ENCODE measurements at regions not wholly inside any gene's neighbourhood (a gene's known extent, or its start where the extent isn't known, plus 50 kb on each side); places are given as distances from the start of the nearest gene placed in this dataset.
"Not testable (repeated sequence)": the region's sequence is repeated elsewhere in the genome, so short reads cannot be mapped to it uniquely, and the experiment has no call there.

DNA sequence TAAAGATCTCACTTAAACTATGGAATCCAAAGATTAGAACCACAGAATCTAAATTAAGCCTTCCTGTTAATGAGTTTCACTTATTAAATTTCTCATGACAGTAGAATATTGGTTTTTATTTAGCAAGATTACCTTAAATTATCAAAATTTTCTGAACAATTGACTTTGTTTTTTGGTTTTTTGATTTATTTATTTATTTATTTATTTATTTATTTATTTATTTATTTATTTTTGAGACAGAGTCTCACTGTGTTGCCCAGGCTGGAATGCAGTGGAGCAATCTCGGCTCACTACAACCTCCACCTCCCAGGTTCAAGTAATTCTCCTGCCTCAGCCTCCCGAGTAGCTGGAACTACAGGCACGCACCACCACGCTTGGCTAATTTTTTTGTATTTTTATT, 538.6 kb downstream of the AMY1C start:
- FAIRE-seq; DNase-seq (ENCODE audit: insufficient read length, low spot score): not testable (repeated sequence)

DNA sequence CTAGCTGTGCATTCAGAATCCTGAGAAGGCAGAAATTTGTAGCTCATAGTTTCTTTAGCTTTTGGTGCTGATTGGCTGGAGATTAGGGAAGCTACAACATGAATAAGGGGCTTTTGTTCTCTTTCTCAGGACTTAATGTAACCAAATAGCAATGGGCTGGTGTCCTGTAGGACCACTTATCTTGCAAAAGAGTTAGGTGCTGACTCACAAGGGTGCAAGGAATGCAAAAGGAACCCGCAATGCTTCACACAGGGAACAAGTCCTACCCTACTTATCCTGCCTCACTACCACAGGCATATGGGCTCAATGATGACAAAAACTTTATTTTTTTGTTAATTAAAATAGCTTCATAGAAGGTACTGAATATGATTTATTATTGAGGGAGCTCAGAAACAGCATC, 541.5 kb downstream of the AMY1C start:
- FAIRE-seq = no peak
- no peak for DNase-seq (ENCODE audit: insufficient read length, low spot score)

GRCh38 chr1:104294259-104294658, 544.6 kb downstream of the AMY1C start:
- no peak for DNase-seq (ENCODE audit: insufficient read length, low spot score)
- no peak for FAIRE-seq

DNA sequence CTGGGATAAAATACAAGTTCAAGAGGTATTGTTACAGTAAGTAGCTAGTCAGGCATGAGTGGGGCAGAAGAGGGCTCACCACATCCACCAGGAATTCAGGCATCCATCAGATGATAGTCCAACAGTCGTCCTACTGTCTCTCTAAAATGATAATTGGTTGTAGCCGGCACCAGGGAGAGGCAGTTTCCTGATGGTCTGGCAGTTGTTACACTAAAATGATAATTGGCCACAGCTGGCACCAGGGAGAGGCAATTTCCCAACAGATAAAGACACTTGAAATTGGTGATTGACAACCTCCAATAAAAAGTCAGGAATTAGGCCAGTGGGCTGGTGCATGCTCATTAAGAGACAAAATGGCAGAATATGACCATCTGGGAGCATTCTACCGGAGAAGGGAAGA, 545.8 kb downstream of the AMY1C start:
- DNase-seq (ENCODE audit: insufficient read length, low spot score) (no peak), FAIRE-seq (no peak)

DNA sequence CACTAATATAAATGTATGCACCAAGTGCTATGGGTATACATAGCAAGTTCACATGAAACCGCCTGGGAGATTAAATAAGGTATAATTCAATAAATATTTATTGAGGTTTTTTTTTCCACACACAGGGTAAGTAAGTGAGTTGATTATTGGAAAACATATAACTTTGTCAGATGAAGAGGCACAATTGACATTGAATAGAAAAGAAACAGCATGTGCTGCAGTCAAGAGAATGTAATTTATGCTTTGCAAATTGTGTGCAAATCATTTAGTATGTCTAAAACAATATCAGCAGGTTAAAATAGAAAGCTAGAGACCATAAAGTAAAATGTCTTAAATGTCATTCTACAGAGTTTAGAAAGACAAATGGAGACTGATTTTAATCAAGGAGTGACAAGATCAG, 560.0 kb downstream of the AMY1C start:
- DNase-seq (ENCODE audit: insufficient read length, low spot score) = no peak
- no peak for FAIRE-seq

GRCh38 chr1:104315823-104316222, 566.1 kb downstream of the AMY1C start:
- FAIRE-seq (no peak), DNase-seq (ENCODE audit: insufficient read length, low spot score) (no peak)

DNA sequence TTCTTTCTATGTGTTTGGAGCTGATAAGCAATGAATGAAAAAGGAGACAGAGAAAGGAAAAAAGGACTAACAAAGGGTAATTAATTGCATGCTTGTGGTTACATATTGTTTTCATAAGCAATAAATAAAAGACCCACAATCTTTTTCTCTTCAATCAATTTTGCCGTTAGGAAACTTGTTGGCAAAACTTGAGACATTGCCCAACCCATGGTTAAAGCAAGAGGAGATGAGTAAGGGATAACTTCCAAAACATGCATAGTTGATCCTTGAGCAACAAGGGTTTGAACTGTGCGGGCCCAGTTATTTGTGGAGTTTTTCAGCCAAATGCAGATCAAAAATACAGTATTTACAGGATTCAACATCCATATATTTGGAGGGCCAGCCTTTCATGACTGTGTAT, 572.4 kb downstream of the AMY1C start:
- FAIRE-seq (no peak), DNase-seq (ENCODE audit: insufficient read length, low spot score) (no peak)

- FAIRE-seq = no peak
These were observed 579.6 kb downstream of the AMY1C start for GRCh38 chr1:104329278-104329677.

GRCh38 chr1:104331763-104332162, 582.1 kb downstream of the AMY1C start:
- DNase-seq (ENCODE audit: insufficient read length, low spot score) (no peak), FAIRE-seq (no peak)

More at GRCh38 chr1:104329278-104329677, 579.6 kb downstream of the AMY1C start:
- DNase-seq (ENCODE audit: insufficient read length, low spot score) = no peak

- FAIRE-seq; DNase-seq (ENCODE audit: insufficient read length, low spot score): not testable (repeated sequence)
These were observed 588.2 kb downstream of the AMY1C start for GRCh38 chr1:104337927-104338326.

DNA sequence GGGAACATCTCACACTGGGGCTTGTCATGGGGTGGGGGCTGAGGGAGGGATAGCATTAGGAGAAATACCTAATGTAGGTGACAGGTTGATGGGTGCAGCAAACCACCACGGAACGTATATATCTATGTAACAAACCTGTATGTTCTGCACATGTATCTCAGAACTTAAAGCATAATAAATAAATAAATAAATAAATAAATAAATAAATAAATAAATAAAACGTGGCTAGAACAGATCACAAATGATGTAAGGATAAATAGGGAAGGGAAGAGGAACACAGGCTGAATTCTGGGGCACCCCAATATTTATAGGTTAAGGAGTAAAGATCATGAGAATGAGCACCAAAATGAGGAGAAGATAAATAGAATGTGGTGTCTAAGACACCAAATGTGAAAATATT, 592.2 kb downstream of the AMY1C start:
- DNase-seq (ENCODE audit: insufficient read length, low spot score) = no peak
- FAIRE-seq = no peak

DNA sequence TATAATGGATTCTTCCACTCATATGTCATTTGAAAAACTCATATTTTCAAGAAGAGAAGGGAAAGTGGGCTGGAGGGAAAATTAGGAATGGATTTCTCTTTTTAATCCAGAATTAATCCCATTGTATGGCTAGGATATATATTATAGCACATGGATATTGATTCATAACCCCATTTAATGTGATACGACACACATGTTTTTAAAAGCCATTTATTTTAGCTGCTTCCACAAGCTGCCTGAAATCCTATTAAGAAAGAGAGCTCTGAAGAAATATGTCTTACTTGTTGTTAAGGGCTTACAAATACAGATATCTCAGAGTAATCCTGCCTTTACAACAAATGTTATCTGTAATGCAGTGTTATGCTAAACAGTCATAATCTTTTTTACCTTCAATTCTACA, 598.6 kb downstream of the AMY1C start:
- no peak for DNase-seq (ENCODE audit: insufficient read length, low spot score)
- FAIRE-seq = no peak

- no peak for FAIRE-seq
These were observed 603.9 kb downstream of the AMY1C start for GRCh38 chr1:104353580-104353979.

DNA sequence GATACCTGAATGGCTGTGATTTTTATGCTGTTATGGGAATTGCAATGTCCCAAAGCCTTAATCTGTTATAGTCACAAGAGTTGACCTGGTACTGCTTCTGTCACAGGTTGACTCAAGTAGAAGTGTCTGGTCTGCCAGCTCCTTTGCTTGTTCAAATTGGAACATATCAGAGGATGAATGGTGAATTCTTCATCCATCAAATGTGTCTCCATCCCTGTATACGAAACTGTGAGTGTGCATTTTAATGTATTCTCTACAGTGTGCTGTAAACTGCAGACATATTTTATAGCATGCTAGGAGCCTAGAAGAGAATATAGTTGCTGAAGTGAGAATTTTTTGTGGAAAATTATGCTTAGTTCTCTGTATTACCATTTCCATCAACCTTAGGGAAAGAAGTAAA, 608.4 kb downstream of the AMY1C start:
- FAIRE-seq = no peak

More at GRCh38 chr1:104353580-104353979, 603.9 kb downstream of the AMY1C start:
- no peak for DNase-seq (ENCODE audit: insufficient read length, low spot score)

DNA sequence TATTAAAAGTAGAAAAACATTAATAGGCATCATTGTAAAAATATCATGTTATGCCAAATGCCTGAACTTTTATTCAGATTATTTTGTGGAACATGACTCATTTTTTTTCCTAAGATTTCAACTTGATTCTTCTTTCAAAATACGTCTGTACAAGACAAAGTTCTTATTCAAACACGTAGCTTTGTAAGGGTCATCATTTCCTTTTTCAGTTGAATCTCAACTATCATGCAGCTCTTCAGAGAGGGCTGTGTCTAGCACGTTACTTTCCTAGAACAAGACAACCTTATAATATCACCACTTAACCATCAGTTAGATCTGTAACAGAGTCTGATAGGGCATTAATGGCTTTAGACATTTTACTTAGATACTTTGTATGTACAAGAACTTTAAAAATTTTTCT, 608.9 kb downstream of the AMY1C start:
- FAIRE-seq = no peak

More for the DNA sequence above, 608.4 kb downstream of the AMY1C start:
- no peak for DNase-seq (ENCODE audit: insufficient read length, low spot score)

DNA sequence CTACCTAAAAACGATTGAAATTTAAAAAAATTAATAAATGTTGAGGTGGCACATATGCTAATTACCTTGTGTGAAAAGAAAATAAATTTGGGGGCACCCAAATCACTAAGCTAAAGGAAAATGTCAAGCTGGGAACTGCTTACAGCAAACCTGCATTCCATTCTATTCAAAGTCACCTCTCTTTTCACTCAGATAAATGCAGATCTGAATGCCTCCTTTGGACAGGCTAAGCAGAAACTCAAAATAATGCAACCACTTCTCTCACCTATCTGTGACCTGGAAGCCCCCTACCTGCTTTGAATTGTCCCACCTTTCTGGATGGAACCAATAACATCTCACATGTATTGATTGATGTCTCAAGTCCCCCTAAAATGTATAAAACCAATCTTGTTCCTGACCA, 628.7 kb downstream of the AMY1C start:
- no peak for FAIRE-seq

More for the DNA sequence above, 608.9 kb downstream of the AMY1C start:
- DNase-seq (ENCODE audit: insufficient read length, low spot score) = no peak

GRCh38 chr1:104380003-104380402, 630.3 kb downstream of the AMY1C start:
- no peak for DNase-seq (ENCODE audit: insufficient read length, low spot score)
- FAIRE-seq = no peak

More for the DNA sequence above, 628.7 kb downstream of the AMY1C start:
- no peak for DNase-seq (ENCODE audit: insufficient read length, low spot score)

GRCh38 chr1:104387716-104388508, 638.2 kb downstream of the AMY1C start:
- no peak for FAIRE-seq
- DNase-seq (ENCODE audit: insufficient read length, low spot score) = no peak

DNA sequence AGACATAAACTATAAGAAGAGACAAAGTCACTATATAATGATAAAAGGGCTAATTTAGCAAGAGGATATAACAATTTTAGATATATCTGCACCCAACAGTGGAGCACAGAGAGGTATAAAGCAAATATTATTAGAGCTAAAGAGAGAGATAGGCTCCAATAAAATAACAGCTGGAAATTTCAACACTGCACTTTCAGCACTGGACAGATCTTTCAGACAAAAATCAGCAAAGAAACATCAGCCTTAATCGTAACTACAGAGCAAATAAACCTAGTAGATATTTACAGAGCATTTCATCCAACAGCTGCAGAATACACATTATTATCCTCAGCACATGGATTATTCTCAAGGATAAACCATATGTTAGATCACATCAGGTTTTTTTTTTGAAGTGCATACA, 642.9 kb downstream of the AMY1C start:
- no peak for FAIRE-seq
- DNase-seq (ENCODE audit: insufficient read length, low spot score) = no peak

GRCh38 chr1:104402178-104402577, 652.5 kb downstream of the AMY1C start:
- DNase-seq (ENCODE audit: insufficient read length, low spot score) (no peak), FAIRE-seq (no peak)

DNA sequence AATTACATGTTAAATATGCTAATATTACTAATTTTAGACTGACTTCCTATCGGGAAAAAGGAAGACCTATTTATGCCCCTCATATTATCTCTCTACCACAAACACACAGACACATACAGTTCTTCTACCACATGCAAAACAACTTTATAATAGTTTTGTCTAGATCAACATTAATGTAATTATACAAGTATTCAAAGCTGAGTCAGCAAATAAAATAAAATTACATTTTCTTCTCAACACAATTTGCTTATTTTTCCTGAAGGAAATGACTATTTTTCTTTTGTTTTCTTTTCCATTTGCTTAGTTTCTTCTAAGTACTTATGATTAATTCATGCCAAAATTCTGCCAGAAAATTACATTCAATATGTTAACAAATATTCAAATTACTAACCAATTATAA, 654.2 kb downstream of the AMY1C start:
- FAIRE-seq (no peak), DNase-seq (ENCODE audit: insufficient read length, low spot score) (no peak)

DNA sequence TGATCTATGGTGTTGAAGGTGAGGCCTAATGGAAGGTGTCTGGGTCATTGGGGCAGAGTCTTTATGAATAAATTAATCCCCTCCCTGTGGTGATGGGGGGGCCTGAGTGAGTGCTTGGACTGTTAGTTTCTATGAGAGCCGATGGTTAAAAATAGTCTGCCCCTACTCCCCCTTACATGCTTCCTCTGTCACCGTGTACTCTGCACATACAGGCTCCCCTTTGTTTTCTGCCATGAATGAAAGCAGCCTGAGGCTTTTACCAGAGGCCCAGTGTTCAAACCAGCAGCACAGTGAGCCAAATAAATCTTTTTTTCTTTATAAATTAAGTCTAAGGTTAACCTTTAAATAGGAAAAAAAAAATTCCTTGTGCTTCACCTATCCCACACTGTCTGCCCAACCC, 657.0 kb downstream of the AMY1C start:
- DNase-seq (ENCODE audit: insufficient read length, low spot score) (no peak), FAIRE-seq (no peak)

- DNase-seq (ENCODE audit: insufficient read length, low spot score) (no peak), FAIRE-seq (no peak)
These were observed 658.6 kb downstream of the AMY1C start for GRCh38 chr1:104408268-104408667.
